ENCODE measurements at regions not wholly inside any gene's neighbourhood (a gene's known extent, or its start where the extent isn't known, plus 50 kb on each side); places are given as distances from the start of the nearest gene placed in this dataset.

GRCh38 chr2:117056376-117056748 lies 758.1 kb upstream of the DDX18 start:
- TF ChIP-seq EZH2 (IDR thresholded peaks at IDR 0.05; ENCODE audit: insufficient read depth, poor library complexity, severe bottlenecking): no peak
- TF ChIP-seq EZH2phosphoT487 (IDR thresholded peaks at IDR 0.05; ENCODE audit: insufficient read depth, low read depth): no peak
